WTC11 (cell line): ENCODE measurements at regions not wholly inside any gene's neighbourhood (a gene's known extent, or its start where the extent isn't known, plus 50 kb on each side); places are given as distances from the start of the nearest gene placed in this dataset.

Experiments used
- ATAC-seq: fragments of 200-7000 bp; cut with Tn5 transposase; 2 replicates; pipeline ENCODE4 v1.10.0; 2021; ENCODE audit warnings: mild to moderate bottlenecking, moderate library complexity
- CTCF ChIA-PET: fragments of 300-600 bp; sonication (Branson Sonifier 250); formaldehyde crosslinking; loops from one replicate; lab custom pipeline; 2021; ENCODE audit warnings: antibody characterized with exemption; lab: Charles Lee
- POLR2A ChIA-PET: fragments of 350-600 bp; sonication (Branson Sonifier 250); formaldehyde crosslinking; loops from one replicate; lab custom pipeline; 2021; ENCODE audit warnings: antibody characterized with exemption; lab: Charles Lee
- DNase-seq: peaks from one replicate; pipeline ENCODE4 v3.0.0; 2021; ENCODE audit warnings: low spot score
- H3K27ac Mint-ChIP-seq: 2 replicates; pipeline ENCODE4 v1.8.0; 2021; ENCODE audit warnings: mixed read lengths
- H3K27me3 Mint-ChIP-seq: 2 replicates; pipeline ENCODE4 v1.8.0; 2021; ENCODE audit warnings: low read depth, mild to moderate bottlenecking, moderate library complexity, mixed read lengths
- H3K36me3 Mint-ChIP-seq: 2 replicates; pipeline ENCODE4 v1.8.0; 2021; ENCODE audit warnings: mixed read lengths
- H3K4me1 Mint-ChIP-seq: 2 replicates; pipeline ENCODE4 v1.8.0; 2022; ENCODE audit warnings: mixed read lengths
- H3K4me3 Mint-ChIP-seq: 2 replicates; pipeline ENCODE4 v1.8.0; 2021; ENCODE audit warnings: mild to moderate bottlenecking, moderate library complexity, mixed read lengths
- H3K9me3 Mint-ChIP-seq: 2 replicates; pipeline ENCODE4 v1.8.0; 2021; ENCODE audit warnings: mixed read lengths
- AFF4 ChIP-seq: sonication (generic); formaldehyde crosslinking; IDR thresholded peaks from 2 replicates; pipeline ENCODE4 v1.8.1; 2023; ENCODE audit warnings: mild to moderate bottlenecking, missing genetic modification reagents, borderline replicate concordance
- ATF3 ChIP-seq: sonication (generic); formaldehyde crosslinking; conservative IDR thresholded peaks from 2 replicates; pipeline ENCODE4 v1.8.1; 2022; ENCODE audit warnings: mild to moderate bottlenecking, missing genetic modification reagents
- CREM ChIP-seq: sonication (generic); formaldehyde crosslinking; IDR thresholded peaks from 2 replicates; pipeline ENCODE4 v1.8.1; 2022; ENCODE audit warnings: mild to moderate bottlenecking, missing genetic modification reagents, moderate library complexity
- ERG ChIP-seq: fragments of 250-450 bp; sonication (Bioruptor Pico); IDR thresholded peaks from 2 replicates; pipeline ENCODE4 v1.8.0; 2021; ENCODE audit warnings: mild to moderate bottlenecking
- FOXP1 ChIP-seq: sonication (generic); formaldehyde crosslinking; IDR thresholded peaks from 2 replicates; pipeline ENCODE4 v1.8.0; 2022; ENCODE audit warnings: missing genetic modification reagents, mild to moderate bottlenecking, moderate library complexity, borderline replicate concordance
- GRHL2 ChIP-seq: fragments of 250-450 bp; sonication (Bioruptor Pico); IDR thresholded peaks from 2 replicates; pipeline ENCODE4 v1.8.0; 2022; ENCODE audit warnings: mild to moderate bottlenecking, moderate library complexity; ENCODE audit not compliant: insufficient replicate concordance, severe bottlenecking
- MAX ChIP-seq: sonication (generic); formaldehyde crosslinking; IDR thresholded peaks from 2 replicates; pipeline ENCODE4 v1.8.0; 2022; ENCODE audit warnings: mild to moderate bottlenecking, missing genetic modification reagents
- MLX ChIP-seq: sonication (generic); formaldehyde crosslinking; IDR thresholded peaks from 2 replicates; pipeline ENCODE4 v1.8.1; 2023; ENCODE audit warnings: mild to moderate bottlenecking, missing genetic modification reagents, moderate library complexity
- NFE2L1 ChIP-seq: sonication (generic); formaldehyde crosslinking; IDR thresholded peaks from 2 replicates; pipeline ENCODE4 v1.8.1; 2023; ENCODE audit warnings: missing genetic modification reagents
- RELA ChIP-seq: sonication (generic); formaldehyde crosslinking; IDR thresholded peaks from 2 replicates; pipeline ENCODE4 v1.8.1; 2022; ENCODE audit warnings: missing genetic modification reagents, mild to moderate bottlenecking, borderline replicate concordance
- SMAD3 ChIP-seq: sonication (generic); formaldehyde crosslinking; IDR thresholded peaks from 2 replicates; pipeline ENCODE4 v1.8.0; 2022; ENCODE audit warnings: missing genetic modification reagents, mild to moderate bottlenecking, borderline replicate concordance
- SP1 ChIP-seq: sonication (generic); formaldehyde crosslinking; conservative IDR thresholded peaks from 2 replicates; pipeline ENCODE4 v1.8.1; 2022; ENCODE audit warnings: missing genetic modification reagents
- TCF7 ChIP-seq: sonication (generic); formaldehyde crosslinking; IDR thresholded peaks from 2 replicates; pipeline ENCODE4 v1.8.0; 2022; ENCODE audit warnings: mild to moderate bottlenecking, low read depth, missing genetic modification reagents, moderate library complexity
- USF1 ChIP-seq: sonication (generic); formaldehyde crosslinking; IDR thresholded peaks from 2 replicates; pipeline ENCODE4 v1.8.0; 2022; ENCODE audit warnings: mild to moderate bottlenecking, missing genetic modification reagents
- ZBTB21 ChIP-seq: sonication (generic); formaldehyde crosslinking; IDR thresholded peaks from 2 replicates; pipeline ENCODE4 v1.8.1; 2023; ENCODE audit warnings: mild to moderate bottlenecking, missing genetic modification reagents, borderline replicate concordance
- ZNF138 ChIP-seq: sonication (generic); formaldehyde crosslinking; conservative IDR thresholded peaks from 2 replicates; pipeline ENCODE4 v1.8.1; 2022; ENCODE audit warnings: mild to moderate bottlenecking, moderate library complexity, missing genetic modification reagents
- ZNF219 ChIP-seq: sonication (generic); formaldehyde crosslinking; IDR thresholded peaks from 2 replicates; pipeline ENCODE4 v1.8.0; 2023; ENCODE audit warnings: missing genetic modification reagents, mild to moderate bottlenecking, borderline replicate concordance
- ZNF396 ChIP-seq: fragments of 250-450 bp; sonication (Bioruptor Pico); IDR thresholded peaks from 2 replicates; pipeline ENCODE4 v1.8.0; 2021; ENCODE audit warnings: mild to moderate bottlenecking, moderate library complexity, borderline replicate concordance
- ZNF423 ChIP-seq: fragments of 250-450 bp; sonication (Bioruptor Pico); IDR thresholded peaks from 2 replicates; pipeline ENCODE4 v2.1.2; 2022; ENCODE audit warnings: mild to moderate bottlenecking, moderate library complexity
- ZNF425 ChIP-seq: fragments of 250-450 bp; sonication (Bioruptor Pico); conservative IDR thresholded peaks from 2 replicates; pipeline ENCODE4 v1.9.0; 2021; ENCODE audit warnings: mild to moderate bottlenecking
- ZNF671 ChIP-seq: fragments of 250-450 bp; sonication (Bioruptor Pico); IDR thresholded peaks from 2 replicates; pipeline ENCODE4 v1.8.0; 2021; ENCODE audit warnings: mild to moderate bottlenecking

- no peak for TF ChIP-seq ZNF671 (CRISPR knock-in tag)
Observed at GRCh38 chr5:27402828-27403227, 364.4 kb upstream of the CDH9 start (continued).

- ChIA-PET CTCF (no interaction called here), POLR2A (no interaction called here)
- ATAC-seq (no peak), DNase-seq (no peak)
- H3K9me3 Mint-ChIP-seq: peaks cover 11% of the 10 kb centered on the region
- no peaks in the 10 kb centered on the region for H3K4me1 Mint-ChIP-seq
- TF ChIP-seq MLX (no peak), TCF7 (CRISPR knock-in tag) (no peak), SMAD3 (CRISPR knock-in tag) (no peak), FOXP1 (CRISPR knock-in tag) (no peak), GRHL2 (CRISPR knock-in tag) (no peak), AFF4 (CRISPR knock-in tag) (no peak)
- no peak overlapping the region for H3K27ac Mint-ChIP-seq
- H3K36me3 Mint-ChIP-seq: peaks cover 9% of the 10 kb centered on the region
- H3K27me3 Mint-ChIP-seq: no peaks in the 10 kb centered on the region
- no peak overlapping the region for H3K4me3 Mint-ChIP-seq
Observed at GRCh38 chr5:27396998-27397397, 358.6 kb upstream of the CDH9 start.

DNA sequence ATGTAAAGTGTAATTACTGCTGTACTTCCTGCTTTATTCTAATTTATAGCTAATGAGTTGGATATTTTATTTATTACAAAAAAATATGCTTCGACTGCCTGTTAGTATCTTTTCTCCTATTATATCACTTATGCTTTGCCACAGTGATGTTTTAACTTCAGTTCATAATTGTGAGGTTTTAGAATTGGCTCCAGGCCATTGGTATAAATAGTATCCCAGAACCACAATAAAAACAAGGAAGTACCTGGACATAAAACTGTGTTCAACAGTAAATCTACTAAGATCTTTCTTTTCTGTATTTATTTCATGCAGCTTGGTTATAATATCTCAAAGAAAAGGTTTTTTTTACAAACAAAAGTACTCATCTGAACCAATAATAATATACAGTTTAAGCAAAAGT is 354.3 kb upstream of the CDH9 start:
- DNase-seq (no peak), ATAC-seq (no peak)
- Mint-ChIP-seq H3K9me3 (no peaks in the 10 kb centered on the region), H3K27ac (no peak overlapping the region), H3K4me1 (peaks cover 10% of the 10 kb centered on the region), H3K4me3 (no peak overlapping the region), H3K27me3 (peaks cover 11% of the 10 kb centered on the region), H3K36me3 (no peaks in the 10 kb centered on the region)
- TF ChIP-seq RELA (CRISPR knock-in tag) (no peak), MLX (no peak), CREM (CRISPR knock-in tag) (no peak), SP1 (CRISPR knock-in tag) (no peak), ZBTB21 (no peak)
- ChIA-PET CTCF (no interaction called here), POLR2A (no interaction called here)

DNA sequence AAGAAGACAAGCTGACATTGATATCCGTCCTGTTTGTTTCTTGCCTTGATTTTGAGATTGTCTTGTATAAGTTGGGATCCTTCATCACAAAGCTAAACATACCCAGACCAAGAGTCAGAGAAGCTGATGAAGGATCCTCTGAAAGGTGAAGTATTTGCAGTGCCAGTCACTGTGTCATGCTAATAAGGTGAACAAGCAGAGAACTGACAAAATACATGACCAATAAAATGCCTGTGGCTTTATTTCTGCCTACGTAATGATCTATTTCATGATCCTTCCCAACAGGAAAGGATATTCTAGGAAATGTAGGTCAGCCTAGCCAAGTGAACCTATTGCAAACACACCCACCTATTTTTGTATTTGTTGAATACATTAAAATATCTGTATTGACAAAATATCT is 351.3 kb upstream of the CDH9 start:
- Mint-ChIP-seq H3K9me3 (peaks cover 5% of the 10 kb centered on the region; the same call in 1 of the 2 replicates), H3K4me3 (no peak overlapping the region), H3K27me3 (peaks cover 15% of the 10 kb centered on the region), H3K27ac (no peak overlapping the region), H3K4me1 (peaks cover 22% of the 10 kb centered on the region), H3K36me3 (no peaks in the 10 kb centered on the region; the same call in 1 of the 2 replicates)
- ChIA-PET POLR2A (no interaction called here), CTCF (no interaction called here)
- no peak for DNase-seq
- ATAC-seq: no peak
- TF ChIP-seq ZNF219 (CRISPR knock-in tag): no peak
- TF ChIP-seq ATF3 (CRISPR knock-in tag): no peak
- TF ChIP-seq ZNF425 (CRISPR knock-in tag): no peak
- no peak for TF ChIP-seq MAX (CRISPR knock-in tag)
- no peak for TF ChIP-seq ZNF138
- TF ChIP-seq NFE2L1 (CRISPR knock-in tag): no peak
- no peak for TF ChIP-seq SP1 (CRISPR knock-in tag)
- TF ChIP-seq ZNF423 (CRISPR knock-in tag): no peak
- TF ChIP-seq ZBTB21: no peak
- no peak for TF ChIP-seq ERG (CRISPR knock-in tag)
- TF ChIP-seq ZNF396 (CRISPR knock-in tag): no peak
- TF ChIP-seq USF1 (CRISPR knock-in tag): no peak
